ENCODE measurements at regions not wholly inside any gene's neighbourhood (a gene's known extent, or its start where the extent isn't known, plus 50 kb on each side); places are given as distances from the start of the nearest gene placed in this dataset.

DNA sequence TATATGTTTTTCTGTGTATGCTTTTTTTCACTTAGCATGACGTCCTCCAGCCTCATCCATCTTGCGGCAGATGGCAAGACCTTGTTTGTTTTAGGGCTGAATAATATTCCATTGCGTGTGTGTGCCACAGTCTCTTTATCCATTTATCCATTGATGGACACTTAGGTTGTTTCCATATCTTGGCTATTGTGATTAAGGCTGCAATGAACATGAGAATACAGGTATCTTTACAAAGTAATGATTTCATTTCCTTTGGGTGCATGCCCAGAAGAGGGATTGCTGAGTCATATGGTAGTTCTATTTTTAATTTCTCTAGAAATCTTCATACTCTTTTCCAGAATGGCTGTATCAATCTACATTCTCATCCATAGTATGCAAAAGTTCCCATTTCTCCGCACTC is 85.3 kb upstream of the ADCY2 start:
- DNase-seq: peak; percentile 80

DNA sequence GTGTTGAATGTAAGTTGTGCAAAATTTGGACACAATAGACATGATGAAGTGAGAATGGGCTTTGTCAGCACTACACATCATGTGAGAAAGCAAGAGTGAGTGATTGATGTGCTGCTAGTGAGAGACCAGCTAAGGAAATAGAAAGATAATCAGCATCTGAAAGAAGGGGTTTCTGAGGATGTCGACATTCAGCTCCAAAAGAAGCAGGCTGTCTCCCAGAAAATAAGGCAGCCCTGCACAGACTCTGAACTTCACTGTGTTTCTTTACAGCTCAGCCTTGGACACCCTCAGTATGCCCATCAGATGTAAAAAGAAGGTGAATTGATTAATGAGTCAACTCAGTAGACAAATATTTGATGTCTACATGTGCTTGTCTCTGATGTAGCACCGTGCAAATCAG is 80.8 kb upstream of the ADCY2 start:
- DNase-seq: no peak

DNA sequence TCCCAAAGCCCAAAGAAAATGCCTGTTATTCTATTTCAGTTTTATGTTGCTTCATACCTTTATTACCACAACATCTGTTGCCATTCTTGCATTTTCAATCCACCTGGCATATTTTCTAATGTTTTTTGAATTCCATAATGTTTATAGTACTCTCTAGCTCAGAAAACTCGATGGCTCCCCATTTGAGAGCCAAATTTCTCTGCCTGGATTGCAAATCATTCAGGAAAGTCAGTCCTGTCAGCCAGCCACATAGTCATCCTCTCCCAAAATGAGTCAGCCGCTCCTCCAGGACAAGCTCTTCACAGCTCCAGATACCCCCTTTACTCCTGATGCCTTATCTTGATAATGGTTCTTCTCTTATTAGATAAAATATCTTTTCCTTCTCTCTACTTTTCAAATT is 78.2 kb upstream of the ADCY2 start:
- DNase-seq: peak; percentile 53

DNA sequence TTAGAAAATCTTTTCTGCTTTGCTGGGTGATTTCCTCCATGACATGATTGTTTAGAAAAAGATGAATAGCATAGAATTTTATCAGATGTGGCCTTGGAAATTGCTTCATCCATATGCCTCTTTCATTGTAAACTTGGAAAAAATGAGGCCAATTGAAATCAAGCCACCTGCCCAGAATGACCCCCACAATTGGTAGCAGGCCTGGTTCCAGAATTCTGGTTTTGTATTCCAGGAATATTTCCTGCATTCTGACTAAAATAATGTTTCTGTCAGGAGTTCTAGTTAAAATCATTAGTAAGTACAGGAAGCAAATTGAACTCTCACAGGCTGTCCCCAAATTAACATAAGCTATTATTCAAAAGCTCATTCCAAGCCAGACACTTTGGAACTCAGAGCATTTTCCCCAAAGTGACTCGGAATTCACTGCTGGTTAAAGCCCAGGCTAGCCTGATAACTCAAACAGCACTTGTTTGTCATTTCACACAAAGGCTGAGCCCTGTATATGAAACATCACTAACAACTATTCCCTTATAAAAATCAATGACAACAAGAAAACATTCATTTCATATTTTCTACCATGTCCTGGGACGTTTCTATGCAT is 75.1 kb upstream of the ADCY2 start:
- DNase-seq: peak; percentile 30

DNA sequence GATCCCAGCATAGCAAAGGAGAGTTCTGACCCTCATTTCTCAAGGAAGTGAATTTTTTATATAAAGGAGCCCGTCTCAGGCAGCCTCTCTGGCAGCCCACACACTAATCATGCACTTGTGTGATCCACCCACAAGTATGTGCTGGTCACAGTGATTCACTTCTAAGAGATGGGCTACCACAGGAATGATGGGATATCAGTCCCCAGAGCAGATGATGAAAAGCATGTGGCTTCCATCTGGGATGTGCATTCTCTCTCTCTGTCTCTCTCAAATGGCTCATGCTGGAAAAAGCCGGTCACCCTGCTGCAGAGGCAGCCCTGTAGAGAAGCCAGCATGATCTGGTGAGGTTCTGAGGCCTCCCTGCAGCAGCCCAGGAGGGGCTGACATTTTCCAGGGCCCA is 74.2 kb upstream of the ADCY2 start:
- peak; percentile 99 for DNase-seq

DNA sequence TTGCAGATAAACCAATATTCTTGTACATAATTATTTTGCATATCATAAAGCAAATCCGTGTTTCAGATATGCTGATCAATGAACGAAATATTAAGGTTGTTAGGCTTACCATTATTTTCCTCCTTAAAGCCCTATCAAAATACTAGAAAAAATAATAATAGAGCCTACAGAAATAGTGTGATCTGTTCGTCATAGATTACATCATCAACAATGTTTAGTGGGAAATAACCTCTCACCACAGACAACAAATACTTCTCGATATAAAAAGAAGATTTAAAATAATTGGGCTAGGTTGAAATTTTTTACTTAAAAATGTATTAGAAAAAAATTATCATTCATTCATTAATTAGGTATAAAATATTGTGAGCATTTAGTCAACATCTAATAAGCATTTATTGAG is 71.0 kb upstream of the ADCY2 start:
- no peak for DNase-seq

DNA sequence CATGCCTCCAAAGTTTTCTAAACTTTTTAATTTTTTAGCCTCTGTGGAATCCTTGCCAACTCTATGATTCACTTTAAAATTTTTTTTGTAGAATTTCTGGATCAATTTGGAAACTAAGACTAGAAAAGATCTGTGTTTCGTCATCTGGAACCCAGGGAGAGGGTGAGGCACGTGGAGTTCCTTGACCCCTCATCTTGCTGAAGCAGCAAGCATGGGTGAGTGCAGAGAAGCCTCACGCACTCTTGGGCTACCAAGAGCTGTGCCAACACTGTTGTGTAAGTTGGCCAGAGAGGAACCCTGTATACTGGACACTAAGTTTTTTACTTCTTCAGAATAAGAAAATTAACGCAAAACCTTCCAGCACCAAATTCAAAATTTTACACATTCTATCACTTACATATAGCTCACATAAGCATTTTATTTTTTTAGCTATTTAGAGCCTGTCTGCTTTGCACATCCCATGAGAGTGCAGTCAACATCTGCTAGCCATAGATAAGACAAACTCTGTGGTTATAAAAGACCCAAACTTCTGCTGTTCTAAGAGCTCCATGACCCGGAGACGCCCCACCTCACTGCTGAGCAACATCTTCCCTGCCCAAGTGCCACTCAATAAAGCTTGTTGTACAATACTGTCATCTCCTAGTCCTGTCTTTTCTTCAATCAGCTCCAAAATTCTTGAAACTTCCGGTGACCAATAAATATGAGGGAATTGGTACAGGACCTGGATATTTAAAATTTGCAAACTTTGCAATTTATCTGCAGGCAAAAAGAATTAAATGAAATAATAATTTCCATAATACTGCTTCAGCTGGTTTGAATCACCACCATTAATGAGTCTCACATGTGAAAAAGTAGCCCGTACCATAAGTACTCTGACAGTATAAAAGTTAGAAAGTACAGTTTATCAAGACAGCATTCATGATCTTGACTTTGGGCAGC is 69.7 kb upstream of the ADCY2 start:
- DNase-seq: peak; percentile 6

DNA sequence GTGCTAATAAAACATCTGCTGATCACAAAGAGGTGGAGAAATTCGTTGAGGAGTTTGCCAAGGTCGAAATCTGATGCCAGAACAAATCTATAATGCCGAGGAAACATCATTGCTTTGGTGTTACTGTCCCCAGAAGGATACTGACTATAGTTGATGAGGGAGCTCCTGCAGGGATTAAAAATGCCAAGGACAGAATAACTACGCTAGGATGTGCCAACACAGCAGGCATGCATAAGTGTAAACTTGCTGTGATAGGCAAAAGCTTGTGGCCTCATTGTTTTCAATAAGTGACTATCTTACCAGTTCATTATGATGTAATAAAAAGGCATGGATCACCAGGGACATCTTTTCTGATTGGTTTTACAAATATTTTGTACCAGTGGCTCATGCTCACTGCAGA is 66.8 kb upstream of the ADCY2 start:
- no peak for DNase-seq

DNA sequence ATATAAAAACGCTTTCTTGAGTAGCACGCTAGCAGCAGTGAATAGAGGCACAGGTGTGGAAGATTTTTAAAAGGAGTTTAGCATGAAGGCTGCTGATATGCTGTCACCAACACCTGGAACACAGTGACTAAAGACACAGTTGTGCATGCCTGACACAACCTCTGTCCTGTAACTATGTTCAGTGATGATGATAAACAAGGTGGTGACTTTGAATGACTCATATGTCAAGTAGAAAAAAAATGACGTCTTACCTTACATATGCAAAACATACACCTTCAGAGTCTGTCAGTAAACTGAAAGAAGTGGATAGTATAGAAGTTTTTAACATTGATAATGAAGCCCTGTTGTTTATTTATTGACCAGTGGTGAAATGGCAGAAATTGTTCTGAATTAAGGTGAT is 66.2 kb upstream of the ADCY2 start:
- DNase-seq: no peak

DNA sequence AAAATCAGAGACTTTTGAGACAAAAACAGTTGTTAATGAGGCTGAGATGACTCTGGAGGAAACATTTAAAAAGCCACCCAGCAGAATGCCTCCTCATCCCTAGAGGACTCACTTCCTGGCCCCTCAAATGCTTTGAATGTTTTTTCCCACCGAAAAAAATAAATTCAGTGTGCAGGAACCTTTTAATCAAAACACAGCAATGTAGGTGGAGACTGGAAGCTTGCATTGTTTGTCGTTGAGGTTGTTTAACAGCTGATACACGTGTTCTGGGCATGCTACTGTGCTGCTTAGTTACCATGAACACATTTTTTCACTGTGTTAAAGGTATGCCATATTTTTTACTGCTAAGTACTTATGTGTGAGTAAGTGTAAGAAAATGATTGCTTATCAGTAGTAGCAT is 65.7 kb upstream of the ADCY2 start:
- peak; percentile 45 for DNase-seq

DNA sequence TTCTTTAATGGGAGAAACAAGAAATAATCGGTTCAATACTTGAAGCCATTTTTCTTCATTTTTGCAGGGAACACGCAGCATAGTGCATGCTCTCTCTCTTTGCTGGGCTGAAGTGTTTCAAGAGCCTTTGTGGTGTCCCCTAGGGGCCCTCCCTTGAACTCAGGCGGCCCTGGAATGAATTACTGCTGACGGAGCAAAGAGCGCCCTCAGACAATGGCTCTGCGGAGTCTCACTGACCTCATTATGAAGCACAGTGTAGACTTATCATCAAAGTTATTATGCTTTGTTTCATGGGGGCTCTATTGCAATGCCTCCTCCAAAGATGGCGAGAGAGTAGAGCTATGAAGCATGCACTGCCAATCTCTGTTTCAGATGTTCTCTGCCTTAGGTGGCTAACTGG is 64.8 kb upstream of the ADCY2 start:
- DNase-seq: peak; percentile 2
